Epithelial cell of esophagus (primary cell): ENCODE measurements at regions not wholly inside any gene's neighbourhood (a gene's known extent, or its start where the extent isn't known, plus 50 kb on each side); places are given as distances from the start of the nearest gene placed in this dataset.
"Not testable (repeated sequence)": the region's sequence is repeated elsewhere in the genome, so short reads cannot be mapped to it uniquely, and the experiment has no call there.

Experiments used
- DNase-seq: peaks from one replicate; pipeline ENCODE4 v3.0.0; 2010; ENCODE audit warnings: low read depth
- H3K4me3 ChIP-seq: 2 replicates; pipeline ENCODE4 v1.5.1; 2011; ENCODE audit warnings: mild to moderate bottlenecking, low read length, control low read depth
- TF ChIP-seq, protein P1 (sequence below): IDR thresholded peaks from 2 replicates; pipeline ENCODE4 v1.5.1; 2011; ENCODE audit warnings: low read depth, mild to moderate bottlenecking, low read length, control low read depth, inconsistent platforms; ENCODE audit not compliant: insufficient read depth; ENCODE audit errors: missing control alignments

DNA sequence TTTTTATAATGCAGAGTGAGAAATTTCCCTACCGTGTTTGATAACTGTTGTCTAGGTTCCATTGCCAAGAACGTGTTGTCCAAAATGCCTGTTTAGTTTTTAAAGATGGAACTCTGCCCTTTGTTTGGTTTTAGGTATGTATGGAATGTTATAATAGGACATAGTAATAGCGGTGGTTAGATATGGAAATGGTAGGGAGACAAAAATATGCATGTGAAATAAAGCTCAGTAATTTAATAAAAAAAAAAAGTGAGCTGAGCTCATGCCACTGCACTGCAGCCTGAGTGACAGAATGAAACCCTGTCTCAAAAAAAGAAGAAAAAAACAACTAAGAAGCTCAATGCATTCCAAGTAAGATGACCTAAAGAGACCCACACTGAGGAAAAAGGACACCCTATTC, 72.9 kb downstream of the ZNF783 start:
- no peak for DNase-seq
- TF ChIP-seq, protein P1, sequence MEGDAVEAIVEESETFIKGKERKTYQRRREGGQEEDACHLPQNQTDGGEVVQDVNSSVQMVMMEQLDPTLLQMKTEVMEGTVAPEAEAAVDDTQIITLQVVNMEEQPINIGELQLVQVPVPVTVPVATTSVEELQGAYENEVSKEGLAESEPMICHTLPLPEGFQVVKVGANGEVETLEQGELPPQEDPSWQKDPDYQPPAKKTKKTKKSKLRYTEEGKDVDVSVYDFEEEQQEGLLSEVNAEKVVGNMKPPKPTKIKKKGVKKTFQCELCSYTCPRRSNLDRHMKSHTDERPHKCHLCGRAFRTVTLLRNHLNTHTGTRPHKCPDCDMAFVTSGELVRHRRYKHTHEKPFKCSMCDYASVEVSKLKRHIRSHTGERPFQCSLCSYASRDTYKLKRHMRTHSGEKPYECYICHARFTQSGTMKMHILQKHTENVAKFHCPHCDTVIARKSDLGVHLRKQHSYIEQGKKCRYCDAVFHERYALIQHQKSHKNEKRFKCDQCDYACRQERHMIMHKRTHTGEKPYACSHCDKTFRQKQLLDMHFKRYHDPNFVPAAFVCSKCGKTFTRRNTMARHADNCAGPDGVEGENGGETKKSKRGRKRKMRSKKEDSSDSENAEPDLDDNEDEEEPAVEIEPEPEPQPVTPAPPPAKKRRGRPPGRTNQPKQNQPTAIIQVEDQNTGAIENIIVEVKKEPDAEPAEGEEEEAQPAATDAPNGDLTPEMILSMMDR: no peak
- H3K4me3 ChIP-seq: no peak overlapping the region

DNA sequence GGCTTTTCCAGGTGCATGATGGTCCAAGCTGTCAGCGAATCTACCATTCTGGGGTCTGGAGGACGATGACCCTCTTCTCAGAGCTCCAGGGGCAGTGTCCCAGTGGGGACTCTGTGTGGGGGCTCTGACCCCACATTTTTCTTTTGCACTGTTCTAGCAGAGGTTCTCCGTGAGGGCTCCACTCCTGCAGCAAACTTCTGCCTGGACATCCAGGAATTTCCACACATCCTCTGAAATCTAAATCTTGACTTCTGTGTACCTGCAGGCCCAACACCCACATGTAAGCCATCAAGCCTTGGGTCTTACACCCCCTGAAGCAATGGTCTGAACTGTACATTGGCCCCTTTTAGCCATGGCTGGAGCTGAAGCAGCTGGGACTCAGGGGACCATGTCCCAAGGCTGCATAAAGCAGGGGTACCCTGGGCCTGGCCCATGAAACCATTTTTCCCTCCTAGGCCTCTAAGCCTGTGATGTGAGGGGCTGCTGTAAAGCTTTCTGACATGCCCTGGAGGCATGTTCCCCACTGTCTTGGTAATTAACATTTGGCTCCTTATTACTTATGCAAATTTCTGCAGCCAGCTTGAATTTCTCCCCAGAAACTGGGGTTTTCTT, 86.9 kb downstream of the ZNF783 start:
- H3K4me3 ChIP-seq: no peak overlapping the region
- no peak for DNase-seq
- TF ChIP-seq, protein P1: no peak

DNA sequence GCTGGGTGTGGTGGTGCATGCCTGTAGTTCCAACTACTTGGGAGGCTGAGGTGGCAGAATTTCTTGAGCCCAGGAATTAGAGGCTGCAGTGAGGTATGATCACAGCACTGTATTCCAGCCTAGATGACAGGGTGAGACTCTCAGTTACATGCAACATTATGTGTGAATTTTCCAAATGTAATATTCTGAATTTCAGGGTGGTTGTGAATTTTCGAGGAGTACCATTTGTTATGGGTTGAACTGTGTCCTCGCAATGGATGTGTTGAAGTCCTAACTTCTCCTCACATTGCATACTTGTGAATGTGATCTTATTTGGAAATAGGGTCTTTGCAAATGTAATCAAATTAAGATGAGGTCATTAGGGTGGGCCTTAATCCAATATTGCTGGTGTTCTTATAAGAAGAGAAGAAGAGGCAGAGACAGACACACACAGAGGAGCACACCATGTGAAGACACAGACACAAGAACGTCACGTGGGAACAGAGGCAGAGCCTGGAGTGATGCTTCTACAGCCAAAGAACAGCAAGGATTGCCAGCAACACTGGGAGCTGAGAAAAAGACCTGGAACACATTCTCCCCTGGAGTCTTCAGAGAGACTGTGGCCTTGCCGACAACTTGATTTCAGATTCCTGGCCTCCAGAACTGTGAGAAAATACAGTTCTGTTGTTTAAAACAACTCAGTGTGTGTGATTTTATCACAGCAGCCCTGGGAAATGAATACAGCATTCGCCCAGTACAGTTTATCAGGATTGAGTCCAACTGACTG, 91.9 kb downstream of the ZNF783 start:
- no peak overlapping the region for H3K4me3 ChIP-seq
- no peak for DNase-seq
- TF ChIP-seq, protein P1: no peak

DNA sequence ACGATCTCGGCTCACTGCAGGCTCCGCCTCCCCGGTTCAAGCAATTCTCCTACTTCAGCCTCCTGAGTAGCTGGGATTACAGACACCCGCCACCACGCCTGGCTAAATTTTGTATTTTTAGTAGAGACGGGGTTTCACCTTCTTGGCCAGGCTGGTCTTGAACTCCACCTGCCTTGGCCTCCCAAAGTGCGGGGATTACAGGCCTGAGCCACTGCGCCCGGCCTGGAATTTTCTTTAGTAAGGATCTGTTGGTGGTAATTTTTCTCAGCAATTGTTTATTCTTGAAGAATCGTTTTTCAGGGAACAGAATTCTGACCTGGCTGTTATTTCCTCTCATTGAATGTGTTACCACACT, 93.0 kb downstream of the ZNF783 start:
- not testable (repeated sequence) for H3K4me3 ChIP-seq

DNA sequence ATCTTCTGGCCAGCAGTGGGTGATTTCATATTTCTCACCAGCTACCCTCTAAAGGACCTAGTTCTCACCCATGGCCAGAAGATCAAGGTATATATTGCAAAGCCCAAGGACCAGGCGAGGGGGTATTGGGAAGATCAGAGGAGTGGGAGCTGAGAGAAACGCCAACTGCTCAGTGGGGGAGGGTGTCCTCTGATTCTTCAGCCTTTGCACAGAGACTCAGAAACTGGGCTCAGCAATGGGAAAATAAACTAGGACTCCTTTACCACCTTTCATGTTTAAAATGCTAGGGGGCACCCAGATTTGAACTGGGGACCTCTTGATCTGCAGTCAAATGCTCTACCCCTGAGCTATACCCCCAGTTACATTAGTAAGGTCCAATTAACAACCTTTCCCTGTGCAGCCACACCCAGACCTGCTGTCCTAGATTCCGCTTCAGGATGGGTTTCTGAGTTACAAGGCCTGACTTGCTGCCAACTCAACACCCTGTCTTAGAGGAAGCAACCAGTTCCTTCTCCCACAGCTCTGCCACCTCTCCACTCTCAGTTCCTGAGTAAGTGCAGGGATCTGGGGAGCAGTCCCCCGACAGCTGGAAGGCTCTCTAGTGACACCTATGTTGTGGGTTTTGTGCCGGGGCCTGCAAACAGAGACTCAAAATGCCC, 93.5 kb downstream of the ZNF783 start:
- no peak overlapping the region for H3K4me3 ChIP-seq
- TF ChIP-seq, protein P1: peak; percentile 27
- peak; percentile 76 for DNase-seq

More for the DNA sequence above, 93.0 kb downstream of the ZNF783 start:
- DNase-seq: not testable (repeated sequence)

DNA sequence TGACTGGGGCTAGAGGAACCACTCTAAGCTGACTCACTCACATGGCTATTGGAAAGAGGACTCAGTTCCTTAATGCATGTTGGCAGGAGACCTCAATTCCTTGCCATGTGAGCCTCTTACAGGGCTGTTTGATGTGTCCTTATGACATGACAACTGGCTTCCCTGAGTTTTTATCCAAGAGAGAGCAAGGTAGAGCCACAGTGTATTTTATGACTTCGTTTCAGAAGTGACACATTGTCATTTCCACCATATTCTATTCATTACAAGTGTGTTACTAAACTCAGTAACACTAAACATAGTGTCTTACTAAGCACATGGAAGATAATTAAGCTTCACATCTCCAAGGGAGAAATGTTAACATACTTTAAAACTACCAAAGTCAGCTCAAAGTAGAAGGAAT, 98.2 kb downstream of the ZNF777 start:
- no peak overlapping the region for H3K4me3 ChIP-seq
- TF ChIP-seq, protein P1: no peak
- no peak for DNase-seq

DNA sequence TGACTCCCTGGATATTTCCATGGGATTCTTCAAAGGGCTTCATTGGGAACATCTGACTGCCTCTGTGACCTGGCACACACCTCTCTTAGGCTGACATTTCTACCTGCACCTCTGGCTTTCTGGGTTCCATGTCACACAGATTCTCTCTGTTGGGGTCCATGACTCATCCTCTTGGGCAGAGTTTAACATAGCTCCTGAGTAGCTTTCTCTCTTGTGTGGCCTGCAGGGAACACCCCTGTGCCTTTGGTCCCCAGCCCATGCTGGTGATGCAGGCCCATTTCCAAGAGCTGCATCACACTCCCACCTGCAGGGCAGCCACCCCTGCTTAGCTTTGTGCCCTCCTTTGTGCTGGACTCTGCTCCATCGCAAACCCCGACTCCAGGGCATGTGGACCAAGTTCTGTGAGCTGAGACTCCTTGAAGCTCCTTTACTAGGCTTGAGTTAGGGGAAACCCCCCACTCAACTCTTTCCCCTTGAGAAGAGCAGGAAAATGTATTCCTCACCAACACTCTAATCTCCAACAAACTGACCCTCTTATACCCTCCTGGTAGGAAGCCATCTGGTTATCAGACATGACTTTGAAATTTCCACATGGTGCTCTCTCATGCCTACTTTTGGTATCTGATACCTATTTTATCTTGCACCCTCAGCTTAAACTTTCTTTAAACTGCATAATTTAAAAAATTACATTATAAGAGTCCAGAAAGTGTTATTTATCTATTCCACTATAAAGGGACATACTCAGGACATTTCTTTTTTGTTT, 93.3 kb downstream of the ZNF777 start:
- no peak for DNase-seq
- TF ChIP-seq, protein P1: no peak
- H3K4me3 ChIP-seq: no peak overlapping the region
